GM18505 (cell line): ENCODE measurements at regions not wholly inside any gene's neighbourhood (a gene's known extent, or its start where the extent isn't known, plus 50 kb on each side); places are given as distances from the start of the nearest gene placed in this dataset.
"Not testable (repeated sequence)": the region's sequence is repeated elsewhere in the genome, so short reads cannot be mapped to it uniquely, and the experiment has no call there.

Source experiments
- ATAC-seq: cut with Tn5 transposase; IDR thresholded peaks from one replicate; pipeline ENCODE4 v1.9.1; 2021; ENCODE audit not compliant: unreplicated experiment
- POLR2A ChIP-seq: IDR thresholded peaks from 4 replicates; pipeline ENCODE4 v1.6.1; 2011; ENCODE audit warnings: borderline replicate concordance; ENCODE audit not compliant: insufficient read depth, insufficient read length; ENCODE audit errors: extremely low read depth

DNA sequence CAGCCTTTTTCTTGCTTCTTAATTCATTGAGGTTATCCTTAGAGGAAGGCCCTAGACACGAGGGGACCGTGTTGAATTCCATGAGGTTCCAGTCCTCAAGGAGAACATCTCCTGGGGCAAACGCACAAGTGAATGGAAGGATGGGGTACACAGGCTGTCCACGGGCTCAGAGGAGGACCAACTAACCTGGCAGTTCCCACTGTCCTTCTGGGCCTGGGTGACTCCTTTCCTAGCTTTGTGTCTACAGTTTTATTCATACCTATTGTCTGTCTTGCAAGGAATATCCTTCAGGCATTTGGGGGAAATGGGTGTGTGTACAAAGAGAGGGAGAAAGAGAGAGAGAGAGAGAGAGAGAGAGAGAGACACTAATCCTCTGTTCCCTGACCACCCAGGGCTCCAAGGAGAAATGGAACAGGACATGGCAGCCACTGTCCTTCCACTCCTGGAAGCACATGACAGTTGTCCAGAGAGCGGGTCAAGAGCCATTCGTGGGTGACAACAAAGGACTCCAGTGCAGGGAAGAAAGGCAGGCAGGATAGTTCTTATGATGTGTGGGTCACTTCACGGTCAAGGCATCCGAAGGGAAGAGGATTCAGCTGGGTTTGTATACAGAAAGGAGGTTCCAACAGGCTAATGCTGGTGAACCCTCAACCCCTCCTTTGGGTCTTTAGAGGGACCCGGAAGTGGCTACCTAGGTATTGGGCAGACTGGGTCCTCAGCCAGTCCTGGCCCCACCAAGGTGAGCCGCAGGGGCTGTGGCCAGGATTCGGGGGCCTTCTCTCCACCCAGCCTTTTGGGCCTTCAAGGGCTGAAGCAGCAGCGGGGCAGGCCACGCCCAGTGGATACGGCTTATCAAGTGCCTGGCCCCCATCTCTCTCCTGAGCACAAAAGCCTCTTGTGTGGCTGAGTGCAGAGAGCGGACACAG is 150.6 kb downstream of the MYCN start:
- ATAC-seq: no peak
- no peak for TF ChIP-seq POLR2A

DNA sequence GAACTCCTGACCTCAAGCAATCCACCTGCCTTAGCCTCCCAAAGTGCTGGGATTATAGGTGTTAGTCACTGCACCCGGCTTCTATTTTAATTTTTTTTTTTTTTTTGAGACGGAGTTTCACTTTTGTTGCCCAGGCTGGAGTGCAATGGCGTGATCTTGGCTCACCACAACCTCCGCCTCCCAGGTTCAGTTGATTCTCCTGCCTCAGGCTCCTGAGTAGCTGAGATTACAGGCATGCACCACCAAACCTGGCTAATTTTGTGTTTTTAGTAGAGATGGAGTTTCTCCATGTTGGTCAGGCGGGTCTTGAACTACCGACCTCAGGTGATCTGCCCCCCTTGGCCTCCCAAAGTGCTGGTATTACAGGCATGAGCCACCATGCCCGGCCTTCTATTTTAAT is 149.1 kb downstream of the MYCN start:
- ATAC-seq: not testable (repeated sequence)

DNA sequence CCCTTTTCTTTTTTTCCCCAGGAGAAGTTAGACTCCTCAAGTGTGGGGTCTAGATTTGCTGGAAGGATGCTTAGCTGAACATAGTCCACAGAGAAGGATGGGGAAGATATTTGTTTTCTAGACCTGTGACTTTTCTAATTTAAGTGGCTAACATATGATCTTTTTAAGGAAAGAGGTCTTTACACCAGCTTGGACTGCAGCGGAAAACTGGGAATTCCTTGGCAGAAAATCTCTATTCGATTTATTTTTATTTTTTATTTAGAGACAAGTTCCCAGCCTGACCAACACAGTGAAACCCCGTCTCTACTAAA is 148.4 kb downstream of the MYCN start:
- no peak for ATAC-seq
- TF ChIP-seq POLR2A: no peak

DNA sequence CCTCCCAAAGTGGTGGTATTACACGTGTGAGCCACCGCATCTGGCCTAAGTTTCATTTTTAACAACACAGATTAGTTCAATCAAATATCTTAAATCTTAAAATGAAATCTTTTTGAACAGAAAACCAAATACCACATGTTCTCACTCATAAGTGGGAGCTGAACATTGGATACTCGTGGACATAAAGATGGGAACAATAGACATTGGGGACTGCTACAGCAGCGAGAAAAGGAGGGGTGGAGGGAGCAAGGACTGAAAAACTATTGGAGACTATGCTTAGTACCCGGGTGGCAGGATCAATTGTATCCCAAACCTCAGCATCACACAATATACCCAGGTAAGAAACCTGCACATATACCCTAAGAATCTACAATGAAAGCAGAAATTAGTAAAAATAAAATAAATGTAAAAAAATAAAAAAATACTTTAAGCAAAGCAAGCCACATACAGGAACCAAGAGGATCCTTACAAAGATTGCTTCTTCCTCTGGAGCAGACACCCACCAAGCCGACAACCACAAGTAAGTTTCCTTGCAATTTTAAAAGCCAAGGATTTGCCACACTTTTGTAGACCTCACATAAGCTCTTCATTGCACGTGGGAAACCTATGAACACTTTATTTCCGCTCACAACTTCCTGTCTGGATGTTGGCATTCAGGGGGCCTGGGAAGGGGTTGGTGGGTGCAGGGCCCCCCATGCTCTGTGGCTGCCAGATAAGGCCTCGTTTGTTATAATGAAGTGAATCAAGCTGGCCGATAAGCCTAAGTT is 147.9 kb downstream of the MYCN start:
- no peak for TF ChIP-seq POLR2A
- no peak for ATAC-seq

DNA sequence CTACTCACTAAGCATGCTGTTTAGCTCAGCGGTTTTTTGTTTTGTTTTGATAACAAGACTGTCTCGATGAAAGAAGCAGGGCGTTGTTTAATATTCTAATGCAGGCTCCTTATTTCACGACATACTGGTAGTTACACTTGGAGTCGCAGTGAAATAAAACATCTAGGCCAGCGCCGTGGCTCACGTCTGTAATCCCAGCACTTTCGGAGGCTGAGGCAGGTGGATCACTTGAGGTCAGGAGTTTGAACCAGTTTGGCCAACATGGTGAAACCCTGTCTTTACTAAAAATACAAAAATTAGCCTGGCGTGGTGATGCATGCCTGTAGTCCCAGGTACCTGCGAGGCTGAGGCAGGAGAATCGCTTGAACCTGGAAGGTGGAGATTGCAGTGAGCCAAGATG is 145.8 kb downstream of the MYCN start:
- ATAC-seq: not testable (repeated sequence)

DNA sequence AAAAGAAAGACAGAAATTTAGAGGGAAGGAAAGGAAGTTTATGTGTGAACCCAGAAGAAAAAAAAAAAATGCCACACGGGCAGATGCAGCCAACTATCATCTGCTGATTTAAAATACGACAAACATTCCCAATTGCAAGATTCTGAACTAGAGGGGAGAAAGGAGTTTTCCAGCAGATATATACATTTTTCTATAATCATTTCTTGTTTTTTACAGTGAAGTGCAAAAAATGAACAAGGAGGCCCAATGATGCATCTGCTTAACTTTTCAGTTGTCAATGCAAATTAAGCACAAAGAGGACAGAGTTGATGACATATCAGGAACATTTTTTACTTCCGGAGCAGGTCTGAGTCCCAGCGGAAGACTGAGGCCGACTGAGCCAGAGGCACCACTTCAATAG is 144.7 kb downstream of the MYCN start:
- ATAC-seq: no peak
- no peak for TF ChIP-seq POLR2A

DNA sequence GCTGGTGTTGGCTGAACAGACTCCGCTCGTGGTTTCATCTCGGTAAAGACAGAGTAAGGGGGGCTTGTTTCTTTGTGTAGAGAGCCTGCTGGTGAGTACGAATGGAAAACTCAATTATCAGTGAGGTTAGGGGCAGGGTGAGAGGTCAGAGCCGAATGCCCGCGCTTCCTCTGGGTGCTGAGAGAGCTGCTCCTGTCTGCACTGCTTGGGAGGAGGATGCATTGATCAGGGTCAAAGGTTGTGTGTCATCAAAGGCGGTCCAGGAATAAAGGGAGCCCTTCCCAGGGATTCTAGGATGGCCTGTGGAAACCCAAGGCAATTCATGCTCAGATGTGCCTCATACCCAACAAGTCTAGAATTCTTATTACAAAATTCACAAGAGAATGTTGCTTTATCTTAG is 143.9 kb downstream of the MYCN start:
- no peak for ATAC-seq
- TF ChIP-seq POLR2A: no peak

DNA sequence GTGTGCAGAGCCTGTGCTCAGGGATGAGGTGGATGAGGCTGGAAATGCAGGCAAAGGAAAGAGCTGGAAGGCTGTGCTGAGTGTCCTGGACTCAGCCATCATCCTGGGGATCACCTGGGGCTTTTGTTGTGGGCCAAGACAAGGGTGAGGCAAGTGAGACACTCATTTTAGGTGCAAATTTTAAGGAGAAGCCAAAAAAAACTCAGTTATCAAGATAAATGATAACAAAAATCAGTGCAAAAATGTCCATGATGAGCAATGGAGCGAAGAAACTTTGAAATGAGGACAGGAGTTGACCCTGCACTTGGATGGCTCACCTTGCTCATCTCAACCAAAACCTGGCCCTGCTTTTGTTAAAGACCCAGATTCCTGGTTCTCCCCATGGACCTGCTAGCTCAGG is 141.9 kb downstream of the MYCN start:
- ATAC-seq: no peak
- no peak for TF ChIP-seq POLR2A

DNA sequence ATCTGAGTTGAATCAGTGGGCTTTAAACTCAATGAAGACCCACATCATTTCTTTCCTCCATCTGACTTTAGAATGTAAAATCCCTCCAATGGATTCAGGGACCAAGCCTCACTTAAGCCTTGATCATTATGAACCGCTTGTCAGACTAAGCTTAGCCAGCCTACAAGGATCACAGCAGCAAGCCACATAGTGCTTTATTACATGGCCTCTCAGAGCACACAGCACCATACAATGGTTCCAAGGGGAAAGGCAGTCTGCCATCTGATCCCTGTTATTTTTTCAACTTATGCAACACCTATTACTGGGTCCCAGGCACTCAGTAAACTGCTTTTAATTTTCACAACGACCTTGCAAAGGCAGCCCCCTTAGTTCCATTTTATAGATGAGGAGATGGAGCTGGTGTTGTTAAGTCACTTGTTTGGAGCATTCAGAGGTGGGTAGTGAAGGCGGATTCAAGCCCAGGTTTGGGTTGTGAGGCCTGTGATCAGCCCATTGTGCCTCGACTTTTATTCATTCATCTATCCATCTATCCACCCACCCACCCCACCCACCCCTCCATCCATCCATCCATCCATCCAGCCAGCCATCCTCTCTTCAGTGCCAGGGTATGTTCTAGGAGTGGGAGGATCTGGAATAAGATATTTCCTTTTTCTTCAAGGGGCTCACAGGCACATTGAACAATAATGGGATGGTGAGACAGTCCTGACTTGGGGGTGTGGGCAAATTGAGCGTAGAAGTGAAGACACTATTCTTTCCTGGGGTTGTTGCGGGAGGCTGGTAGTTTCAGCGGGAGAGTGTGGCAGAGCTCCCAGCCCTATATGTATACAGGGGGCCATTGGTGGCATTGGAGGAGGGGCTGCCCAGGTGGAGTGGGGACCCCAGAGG is 141.2 kb downstream of the MYCN start:
- TF ChIP-seq POLR2A: no peak
- no peak for ATAC-seq

DNA sequence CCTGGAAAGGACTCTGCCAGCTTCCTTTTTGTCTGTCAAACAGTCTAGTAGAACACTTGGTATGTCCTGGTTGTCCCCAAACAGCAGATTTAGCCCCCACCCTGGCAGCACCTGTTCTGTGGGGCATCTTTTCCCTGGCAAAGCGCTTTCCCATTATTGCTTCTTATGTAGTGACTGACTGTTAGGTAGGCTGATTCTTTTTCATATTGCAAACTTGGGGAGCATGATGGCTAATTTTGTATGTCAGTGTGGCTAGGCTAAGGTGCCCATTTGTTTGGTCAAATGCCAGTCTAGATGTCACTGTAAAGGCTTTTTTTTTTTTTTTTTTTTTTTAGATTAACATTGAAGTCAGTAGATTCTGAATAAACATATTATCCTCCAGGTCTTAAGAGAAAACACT is 140.2 kb downstream of the MYCN start:
- TF ChIP-seq POLR2A: no peak
- ATAC-seq: no peak

DNA sequence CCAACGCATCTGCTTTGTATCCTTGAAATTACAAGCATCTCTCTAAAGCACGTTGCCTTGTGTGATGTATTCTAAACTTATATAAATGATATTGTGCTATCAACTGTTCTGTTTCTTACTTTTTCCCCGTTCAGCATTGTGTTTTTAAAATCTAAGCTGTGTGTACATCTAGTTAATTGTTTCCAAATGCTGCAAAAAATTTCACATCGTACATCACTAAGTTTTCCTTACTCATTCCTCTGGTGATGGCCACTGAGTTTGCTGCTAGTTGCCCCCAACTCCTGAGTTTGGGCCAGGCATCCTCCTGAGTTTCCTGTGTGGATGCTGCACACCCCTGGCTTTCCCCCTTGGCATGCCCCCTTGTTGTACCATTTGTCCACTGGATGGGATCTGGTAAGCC is 139.7 kb downstream of the MYCN start:
- TF ChIP-seq POLR2A: no peak
- no peak for ATAC-seq

DNA sequence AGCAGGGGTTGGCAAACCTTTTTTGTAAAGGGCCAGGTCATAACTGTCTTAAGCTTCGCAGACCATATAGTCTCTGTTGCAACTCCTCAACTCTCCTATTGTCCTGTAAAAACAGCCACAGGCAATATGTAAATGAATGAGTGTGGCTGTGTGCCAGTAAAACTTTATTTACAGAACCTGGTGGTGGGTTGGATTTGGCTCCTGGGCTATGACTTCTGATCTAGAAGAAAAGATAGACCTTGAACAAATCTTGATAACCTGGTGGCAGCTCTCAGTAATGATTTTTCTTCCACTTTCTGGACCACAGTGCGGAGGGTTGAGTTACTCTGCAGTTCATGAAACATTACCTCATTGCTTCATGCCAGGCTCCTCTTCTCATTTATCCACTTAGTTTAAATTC is 139.3 kb downstream of the MYCN start:
- TF ChIP-seq POLR2A: no peak
- no peak for ATAC-seq

DNA sequence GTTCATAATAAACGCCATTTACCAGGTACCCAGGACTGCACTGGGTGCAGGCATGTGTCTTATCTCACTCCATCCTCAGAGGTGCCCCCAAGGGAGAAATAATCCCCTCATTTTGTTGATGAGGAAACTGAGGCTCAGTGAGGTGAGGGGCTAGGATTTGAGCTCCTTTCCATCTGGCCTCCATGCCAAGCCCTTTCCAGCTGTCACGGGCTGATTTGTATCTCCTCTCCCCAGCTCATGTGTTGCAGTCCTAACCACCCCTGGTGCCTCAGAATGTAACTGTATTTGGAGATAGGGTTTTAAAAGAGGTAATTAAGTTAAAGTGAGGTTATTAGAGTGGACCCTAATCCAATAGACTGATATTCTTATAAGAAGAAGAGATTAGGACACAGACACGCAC is 137.3 kb downstream of the MYCN start:
- TF ChIP-seq POLR2A: no peak
- no peak for ATAC-seq
